Right cardiac atrium (tissue), 5 donors: ENCODE measurements at regions not wholly inside any gene's neighbourhood (a gene's known extent, or its start where the extent isn't known, plus 50 kb on each side); places are given as distances from the start of the nearest gene placed in this dataset.
A peak's percentile ranks its signal among the peaks of the same experiment; 100 is the strongest.

Source experiments
- ATAC-seq, 2 donors: fragments of 200-7000 bp; cut with Tn5 transposase; one replicate each; pipeline versions ENCODE4 v1.8.0 to v1.9.1; 2020; ENCODE audit warnings: moderate library complexity in 2 of 2, mild to moderate bottlenecking in 1 of 2
- DNase-seq, 3 donors: peaks; one replicate each; pipeline ENCODE4 v3.0.0-alpha.2; 2020
- H3K27ac ChIP-seq: one replicate; pipeline ENCODE4 v1.5.1; 2013; ENCODE audit warnings: mild to moderate bottlenecking, low read length, control low read depth, moderate library complexity
- H3K27me3 ChIP-seq: one replicate; pipeline ENCODE4 v1.6.1; 2013; ENCODE audit not compliant: control insufficient read depth, insufficient read depth
- H3K4me1 ChIP-seq: one replicate; pipeline ENCODE4 v1.6.1; 2013; ENCODE audit warnings: low read length; ENCODE audit not compliant: control insufficient read depth, insufficient read depth
- H3K4me3 ChIP-seq: one replicate; pipeline ENCODE4 v1.5.1; 2013; ENCODE audit warnings: low read length, control low read depth
- H3K9me3 ChIP-seq: one replicate; pipeline ENCODE4 v1.6.1; 2013; ENCODE audit warnings: low read length; ENCODE audit not compliant: control insufficient read depth
- WGBS: extraction: QIAGEN DNeasy Blood & Tissue Kit; methylation state at CpG from one replicate; pipeline ENCODE4 v1.1.7; 2013; 5-methylcytosine and 5-hydroxymethylcytosine counted together
- intact Hi-C, 4 donors: fragments of 100-400 bp; cut with DNase I; formaldehyde crosslinking; loops; one replicate each; pipeline versions ENCODE4 v1.11.0 to v1.14.0; 2022 to 2023
- donor health status: healthy with polysubstance abuse.
- donor health status: DM: no; HTN: yes; CAD: no.
- donor health status: DM: no; HTN: no; CAD: no.
- donor health status: DM: no; HTN: yes; CAD: no; lungs with severe emphysema.
- donor health status: DM: yes; HTN: yes; CAD: no.

DNA sequence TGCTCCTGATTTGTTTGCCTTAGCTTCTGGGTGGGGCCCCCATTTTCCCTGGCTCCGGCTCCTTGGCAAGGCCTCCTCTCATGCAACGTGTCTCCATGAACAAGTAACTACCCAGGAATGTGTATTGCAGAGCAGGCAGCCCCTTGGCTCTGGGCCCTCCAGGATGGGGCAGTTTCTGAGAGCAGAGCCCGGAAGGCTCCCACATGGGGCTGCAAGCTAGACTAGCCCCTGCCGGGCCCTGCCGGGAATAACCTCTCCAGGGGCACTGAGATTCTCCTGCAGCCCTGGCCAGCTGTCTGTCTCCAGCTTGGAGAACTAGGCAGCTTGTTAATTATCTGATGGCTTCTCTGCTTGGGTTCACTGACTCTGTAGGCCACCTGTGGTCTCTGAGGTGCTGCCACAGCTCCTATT, 184.0 kb upstream of the INHBA start:
- DNase-seq = peak; percentile 79 to 87 (median 85)
- H3K4me1 ChIP-seq = no peaks in the 10 kb centered on the region
- no peaks in the 10 kb centered on the region for H3K9me3 ChIP-seq
- WGBS = 32% methylated on average over 5 of the region's 5 CpGs
- peak; percentile 77 to 81 for ATAC-seq
- H3K4me3 ChIP-seq = no peak overlapping the region
- intact Hi-C loops = no loop called here
- no peak overlapping the region for H3K27ac ChIP-seq
- no peaks in the 10 kb centered on the region for H3K27me3 ChIP-seq

DNA sequence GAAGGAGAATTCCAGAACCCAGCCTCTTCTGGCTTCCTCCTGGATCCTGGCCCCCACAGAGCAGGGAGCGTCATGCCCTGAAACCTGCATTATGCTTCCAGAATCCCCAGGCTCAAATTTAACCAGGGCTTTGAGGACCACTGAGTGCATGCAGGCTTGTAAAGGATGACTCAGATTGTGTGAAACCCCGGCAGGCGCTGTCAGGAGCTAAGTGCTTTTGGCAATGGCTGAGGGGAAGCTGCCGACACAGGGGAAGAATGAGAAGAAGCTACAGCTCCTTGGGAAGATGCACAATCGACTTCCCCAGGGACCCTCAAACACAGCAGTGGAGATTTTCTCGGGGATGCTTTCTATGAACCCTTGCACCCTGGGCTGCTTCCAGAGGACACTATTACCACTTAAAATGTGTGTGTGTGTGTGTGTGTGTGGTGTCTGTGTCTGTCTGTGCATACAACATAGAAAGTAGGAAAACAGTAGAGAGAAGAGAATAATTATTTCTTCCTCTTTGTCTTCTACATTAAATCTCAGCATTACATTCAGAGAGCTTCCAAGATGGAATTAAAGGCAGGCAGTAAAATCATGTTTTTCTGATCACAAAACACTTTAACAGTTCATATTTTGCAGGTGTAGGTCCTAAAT, 183.5 kb upstream of the INHBA start:
- intact Hi-C loops = no loop called here
- 17% methylated on average over 6 of the region's 6 CpGs for WGBS
- H3K9me3 ChIP-seq = no peaks in the 10 kb centered on the region
- ATAC-seq (peak in 1 of 2 donors; percentile 46), DNase-seq (peak in 2 of 3 donors; percentile 22 to 47)
- no peaks in the 10 kb centered on the region for H3K4me1 ChIP-seq
- no peaks in the 10 kb centered on the region for H3K27me3 ChIP-seq
- no peak overlapping the region for H3K27ac ChIP-seq
- no peak overlapping the region for H3K4me3 ChIP-seq

DNA sequence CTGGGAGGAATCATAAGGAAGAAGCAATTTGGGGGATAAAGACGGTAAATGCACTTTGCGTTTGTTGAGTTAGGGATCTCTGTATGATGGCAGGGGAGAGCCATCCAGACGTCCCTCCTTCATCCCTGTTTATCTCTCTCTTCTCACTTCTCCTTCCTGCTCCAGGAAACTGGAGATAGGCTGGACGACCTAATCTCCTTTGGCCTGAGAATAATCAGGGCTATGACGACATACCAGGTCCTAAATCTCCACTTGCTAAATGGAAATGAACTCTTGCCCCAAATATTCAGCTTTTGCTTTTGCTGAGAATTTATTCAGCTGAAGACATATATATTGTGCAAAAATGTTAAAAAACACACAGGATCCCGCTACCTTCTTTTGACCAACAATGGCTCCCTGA, 182.9 kb upstream of the INHBA start:
- intact Hi-C loops = no loop called here
- Histone ChIP-seq H3K27ac (no peak overlapping the region), H3K4me1 (no peaks in the 10 kb centered on the region), H3K4me3 (no peak overlapping the region), H3K27me3 (no peaks in the 10 kb centered on the region), H3K9me3 (no peaks in the 10 kb centered on the region)
- WGBS = 36% methylated on average over 6 of the region's 6 CpGs
- peak in 1 of 2 donors; percentile 20 for ATAC-seq
- no peak for DNase-seq

DNA sequence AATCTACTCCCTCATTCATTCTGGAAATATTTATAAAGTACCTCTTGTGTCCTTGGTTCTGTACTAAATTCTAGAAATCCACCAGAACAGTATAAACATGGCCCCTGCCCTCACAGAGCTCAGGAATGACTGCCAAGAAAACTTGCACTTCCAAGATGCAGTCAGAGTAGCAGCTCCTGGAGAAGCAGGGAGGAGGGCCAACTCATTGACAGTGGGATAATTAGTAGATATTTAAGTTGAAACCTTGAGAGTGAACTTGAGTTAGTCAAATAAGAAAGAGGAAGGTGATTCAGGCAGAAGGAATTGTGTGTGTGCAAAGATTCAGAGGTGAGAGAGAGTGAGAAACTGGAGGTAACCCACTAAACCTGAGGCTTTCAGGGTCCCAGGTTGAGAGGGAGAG, 182.2 kb upstream of the INHBA start:
- no peaks in the 10 kb centered on the region for H3K4me1 ChIP-seq
- intact Hi-C loops = no loop called here
- H3K9me3 ChIP-seq = no peaks in the 10 kb centered on the region

DNA sequence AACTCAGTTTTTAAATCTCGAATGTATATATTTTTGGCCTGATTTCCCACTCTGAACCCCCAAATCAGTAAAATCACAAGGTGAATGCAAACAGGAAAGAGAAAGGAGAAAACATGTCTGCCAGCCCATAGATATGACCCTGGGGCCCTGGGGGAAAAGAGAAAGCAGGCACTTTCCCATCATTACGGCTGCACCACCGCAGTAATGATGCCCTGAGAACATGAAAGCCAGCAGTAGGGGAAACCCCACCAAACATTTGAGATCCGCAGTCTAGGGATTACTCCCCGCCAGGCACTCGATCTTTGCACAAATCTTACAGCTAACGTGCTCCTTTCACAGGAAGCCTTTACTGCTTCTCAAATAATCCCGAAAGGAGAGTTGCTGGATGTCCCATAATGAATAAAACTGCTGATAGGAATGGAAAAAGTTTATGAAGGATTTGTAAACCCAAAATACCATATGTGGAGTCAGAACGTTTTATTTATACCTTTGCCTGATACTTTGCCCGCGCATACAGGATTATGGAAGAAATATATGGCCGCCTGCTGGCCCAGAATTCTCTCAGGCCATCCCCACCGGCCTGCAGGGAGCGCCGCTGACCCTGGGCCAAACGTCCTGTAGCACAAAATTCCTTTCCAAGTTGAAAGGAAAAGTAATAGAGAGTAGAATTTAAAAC, 180.0 kb upstream of the INHBA start:
- DNase-seq (no peak), ATAC-seq (no peak)
- intact Hi-C loops = no loop called here
- Histone ChIP-seq H3K4me3 (no peak overlapping the region), H3K27me3 (no peaks in the 10 kb centered on the region), H3K9me3 (no peaks in the 10 kb centered on the region), H3K4me1 (no peaks in the 10 kb centered on the region), H3K27ac (no peak overlapping the region)
- 88% methylated on average over 16 of the region's 16 CpGs for whole genome bisulfite sequencing

More for the DNA sequence above, 182.2 kb upstream of the INHBA start:
- no peaks in the 10 kb centered on the region for H3K27me3 ChIP-seq
- no peak overlapping the region for H3K27ac ChIP-seq
- no peak for DNase-seq
- no peak for ATAC-seq
- no peak overlapping the region for H3K4me3 ChIP-seq

DNA sequence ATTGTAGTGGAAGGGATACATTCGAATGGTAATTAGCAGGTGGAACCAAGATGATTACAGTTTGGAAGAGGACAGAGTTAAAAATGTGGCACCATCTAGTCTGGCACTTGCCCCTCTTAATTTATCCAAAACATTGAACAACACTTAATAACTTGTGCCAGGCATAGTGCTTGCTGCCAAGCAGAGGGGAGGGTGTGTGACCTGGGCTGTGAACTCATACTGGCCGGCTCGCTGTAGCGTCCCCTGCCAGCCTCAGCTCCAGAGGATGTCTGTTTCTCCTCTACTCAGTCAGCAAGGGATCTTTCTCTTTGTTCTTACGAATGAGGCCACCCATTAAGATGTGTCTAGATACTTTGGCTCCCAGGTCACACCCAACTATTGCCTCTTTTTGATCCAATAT, 179.4 kb upstream of the INHBA start:
- intact Hi-C loops = no loop called here
- WGBS = 60% methylated on average over 5 of the region's 5 CpGs
- Histone ChIP-seq H3K9me3 (no peaks in the 10 kb centered on the region), H3K4me3 (no peak overlapping the region), H3K4me1 (no peaks in the 10 kb centered on the region), H3K27me3 (no peaks in the 10 kb centered on the region), H3K27ac (no peak overlapping the region)
- no peak for ATAC-seq
- no peak for DNase-seq

DNA sequence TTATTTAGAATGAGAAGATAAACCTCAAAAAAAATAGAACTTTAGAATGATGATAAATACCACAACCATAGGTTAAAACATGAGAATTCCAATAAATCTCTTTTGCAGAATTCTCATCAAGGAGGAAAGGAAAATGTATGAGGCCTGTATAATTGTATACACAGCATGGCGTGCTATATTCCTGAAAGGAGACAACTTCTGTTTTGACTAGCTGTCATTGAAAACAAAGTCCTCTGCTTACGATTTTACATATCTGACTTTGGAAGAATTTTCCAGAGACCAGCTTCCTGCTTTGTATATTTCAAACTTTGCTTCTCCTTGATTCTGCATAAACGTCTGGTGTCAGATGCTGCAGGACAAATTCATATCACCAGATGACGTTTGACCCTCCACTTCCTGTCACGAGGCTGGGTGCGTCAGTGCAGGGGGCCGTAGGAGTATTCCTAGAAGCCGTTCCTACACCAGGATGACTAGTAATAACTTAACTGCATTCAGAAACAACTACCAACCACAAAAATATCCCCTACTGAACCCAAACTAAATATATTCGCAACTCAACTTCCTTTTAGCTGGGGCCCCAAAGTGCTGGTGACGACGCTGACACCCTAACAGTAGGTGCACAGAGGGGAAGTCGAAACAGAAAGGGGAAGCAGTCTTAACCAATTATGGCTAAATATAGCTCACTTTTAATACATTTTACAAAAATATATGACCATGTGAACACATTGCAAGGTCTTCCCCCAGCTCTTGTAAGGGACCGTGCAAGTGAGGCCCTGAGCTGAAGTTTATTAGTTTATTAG, 178.6 kb upstream of the INHBA start:
- Histone ChIP-seq H3K27me3 (no peaks in the 10 kb centered on the region), H3K27ac (no peak overlapping the region), H3K9me3 (no peaks in the 10 kb centered on the region), H3K4me1 (no peaks in the 10 kb centered on the region), H3K4me3 (no peak overlapping the region)
- 58% methylated on average over 13 of the region's 13 CpGs for WGBS
- DNase-seq (peak; percentile 32 to 56 (median 55)), ATAC-seq (peak; percentile 54 to 59)
- intact Hi-C loops = no loop called here

DNA sequence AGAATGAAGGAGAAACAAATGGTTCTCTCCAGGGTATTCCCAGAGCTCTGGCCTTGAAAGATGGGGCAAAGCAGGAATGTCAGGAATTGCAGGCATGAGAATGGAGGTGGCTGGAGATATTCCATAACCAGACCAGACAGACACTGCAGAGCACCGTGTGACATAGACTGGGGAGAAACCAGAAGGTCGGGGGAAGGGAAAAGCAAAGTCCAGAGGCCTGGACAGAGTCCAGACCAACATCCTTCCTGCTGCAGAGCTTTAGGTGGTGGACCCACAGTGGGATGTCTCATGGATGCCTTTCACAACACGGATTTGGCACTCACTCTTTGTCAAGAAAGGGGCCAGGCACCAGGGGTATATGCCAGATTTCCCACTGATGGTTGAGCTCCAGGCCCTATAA, 177.2 kb upstream of the INHBA start:
- H3K27me3 ChIP-seq = no peaks in the 10 kb centered on the region
- DNase-seq (no peak), ATAC-seq (no peak)
- H3K27ac ChIP-seq = no peak overlapping the region
- H3K4me3 ChIP-seq = no peak overlapping the region
- H3K4me1 ChIP-seq = no peaks in the 10 kb centered on the region
- intact Hi-C loops = no loop called here
- WGBS = 21% methylated on average over 3 of the region's 3 CpGs
- H3K9me3 ChIP-seq = no peaks in the 10 kb centered on the region

DNA sequence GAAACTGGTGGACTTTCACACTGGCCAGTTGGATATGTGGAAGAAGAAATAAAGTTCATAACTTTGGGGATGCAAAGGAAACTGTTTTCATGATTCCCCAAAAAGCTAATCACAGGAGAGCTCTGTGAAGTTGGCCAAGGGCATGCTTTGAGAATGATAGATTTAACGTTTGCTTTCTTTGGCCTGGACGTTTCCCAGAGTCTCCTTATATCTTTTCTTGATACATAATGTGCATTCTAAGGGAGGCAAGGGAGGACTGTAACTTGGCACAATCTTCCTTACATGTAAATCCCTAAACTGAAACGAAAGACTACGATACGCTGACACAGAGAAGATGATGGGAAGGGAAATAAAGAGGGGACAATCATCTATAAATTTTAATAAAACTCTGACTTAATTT, 176.5 kb upstream of the INHBA start:
- intact Hi-C loops = no loop called here
- Histone ChIP-seq H3K4me1 (no peaks in the 10 kb centered on the region), H3K9me3 (no peaks in the 10 kb centered on the region), H3K27me3 (no peaks in the 10 kb centered on the region), H3K4me3 (no peak overlapping the region), H3K27ac (no peak overlapping the region)
- WGBS = 48% methylated on average over 5 of the region's 5 CpGs
- DNase-seq = no peak
- ATAC-seq = no peak

DNA sequence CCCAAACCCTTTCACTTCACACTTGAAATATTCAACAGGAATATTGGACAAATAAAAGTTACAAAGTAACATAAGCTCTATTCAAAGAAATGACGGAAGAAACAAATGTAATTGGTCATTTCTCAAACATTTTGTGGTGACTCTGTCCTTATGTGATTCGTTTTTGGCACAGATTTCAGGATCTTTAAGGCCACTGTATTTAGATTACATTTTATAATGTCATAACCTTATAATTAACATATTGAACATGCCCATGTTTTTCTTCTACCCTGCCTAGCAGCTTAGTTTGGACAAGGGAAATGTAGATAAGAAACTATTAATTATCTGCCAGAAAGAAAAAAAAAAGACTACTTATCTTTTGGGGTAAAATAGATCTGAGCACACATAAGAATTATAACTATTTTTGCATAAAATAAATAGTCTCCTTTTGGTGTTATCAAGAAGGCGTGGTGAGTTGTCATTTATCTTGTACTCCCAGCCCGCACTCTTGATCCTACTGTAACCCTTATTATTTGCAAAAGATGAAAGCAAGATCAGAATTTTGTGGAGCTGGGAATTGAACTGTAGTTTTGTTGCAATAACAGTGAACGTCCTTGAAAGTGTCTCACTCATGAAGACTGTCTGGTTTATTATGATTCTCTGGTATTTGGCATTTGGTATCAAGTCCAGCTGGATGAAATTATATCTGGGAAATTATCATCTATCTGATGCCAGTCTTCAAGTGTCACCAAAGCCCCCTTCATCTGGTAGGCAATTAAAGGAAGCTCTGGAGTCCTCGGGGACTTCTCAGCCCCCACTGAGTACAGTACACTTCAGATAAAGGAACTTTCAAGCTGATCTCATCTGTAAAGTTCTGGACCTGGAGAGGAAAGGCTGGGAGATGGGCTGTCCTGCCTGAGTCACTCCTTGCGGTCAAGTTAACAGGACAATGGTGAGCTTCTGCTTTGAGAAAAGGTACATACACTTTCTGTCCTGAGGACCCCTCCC, 175.7 kb upstream of the INHBA start:
- DNase-seq (no peak), ATAC-seq (no peak)
- H3K27ac ChIP-seq = no peak overlapping the region
- intact Hi-C loops = no loop called here
- WGBS = 49% methylated on average over 7 of the region's 7 CpGs
- H3K27me3 ChIP-seq = no peaks in the 10 kb centered on the region
- H3K4me3 ChIP-seq = no peak overlapping the region
- H3K9me3 ChIP-seq = no peaks in the 10 kb centered on the region
- no peaks in the 10 kb centered on the region for H3K4me1 ChIP-seq
